ENCODE measurements at regions not wholly inside any gene's neighbourhood (a gene's known extent, or its start where the extent isn't known, plus 50 kb on each side); places are given as distances from the start of the nearest gene placed in this dataset.
"Not testable (repeated sequence)": the region's sequence is repeated elsewhere in the genome, so short reads cannot be mapped to it uniquely, and the experiment has no call there.

GRCh38 chr3:55147406-55147805, 219.5 kb upstream of the LRTM1 start:
- no peak for TF ChIP-seq POLR2AphosphoS5 (IDR thresholded peaks at IDR 0.05)
- TF ChIP-seq POLR2A (IDR thresholded peaks at IDR 0.05): no peak
- TF ChIP-seq CTCF (IDR thresholded peaks at IDR 0.05): no peak
- H3K27me3 ChIP-seq: no peaks in the 10 kb centered on the region
- H3K27ac ChIP-seq: no peak overlapping the region
- intact Hi-C loops (cut with DNase I; ENCODE audit: low total_unique reads): no loop called here
- H3K9me3 ChIP-seq: no peaks in the 10 kb centered on the region
- no peaks in the 10 kb centered on the region for H3K4me1 ChIP-seq
- DNase-seq (ENCODE audit: low spot score in 2 of 2): no peak
- no peaks in the 10 kb centered on the region for H3K36me3 ChIP-seq
- no peak overlapping the region for H3K4me3 ChIP-seq

- Histone ChIP-seq H3K9me3 (no peaks in the 10 kb centered on the region), H3K36me3 (no peaks in the 10 kb centered on the region), H3K27ac (no peak overlapping the region), H3K4me1 (no peaks in the 10 kb centered on the region), H3K27me3 (no peaks in the 10 kb centered on the region), H3K4me3 (no peak overlapping the region)
- intact Hi-C loops (cut with DNase I; ENCODE audit: low total_unique reads): no loop called here
- TF ChIP-seq CTCF (IDR thresholded peaks at IDR 0.05) (no peak), POLR2AphosphoS5 (IDR thresholded peaks at IDR 0.05) (no peak), POLR2A (IDR thresholded peaks at IDR 0.05) (no peak)
- DNase-seq (ENCODE audit: low spot score in 2 of 2): no peak
These were observed 218.4 kb upstream of the LRTM1 start for GRCh38 chr3:55146216-55146615.

GRCh38 chr3:55144015-55144673, 216.3 kb upstream of the LRTM1 start:
- DNase-seq (ENCODE audit: low spot score in 2 of 2): no peak
- H3K4me3 ChIP-seq: no peak overlapping the region
- H3K9me3 ChIP-seq: no peaks in the 10 kb centered on the region
- intact Hi-C loops (cut with DNase I; ENCODE audit: low total_unique reads): no loop called here
- no peak overlapping the region for H3K27ac ChIP-seq
- H3K4me1 ChIP-seq: no peaks in the 10 kb centered on the region
- no peak for TF ChIP-seq CTCF (IDR thresholded peaks at IDR 0.05)
- no peak for TF ChIP-seq POLR2A (IDR thresholded peaks at IDR 0.05)
- H3K36me3 ChIP-seq: no peaks in the 10 kb centered on the region
- no peaks in the 10 kb centered on the region for H3K27me3 ChIP-seq

GRCh38 chr3:55143336-55143735, 215.5 kb upstream of the LRTM1 start:
- Histone ChIP-seq H3K27me3 (no peaks in the 10 kb centered on the region), H3K36me3 (no peaks in the 10 kb centered on the region), H3K4me3 (no peak overlapping the region), H3K9me3 (no peaks in the 10 kb centered on the region), H3K27ac (no peak overlapping the region), H3K4me1 (no peaks in the 10 kb centered on the region)
- TF ChIP-seq POLR2A (IDR thresholded peaks at IDR 0.05): no peak
- no peak for DNase-seq (ENCODE audit: low spot score in 2 of 2)
- intact Hi-C loops (cut with DNase I; ENCODE audit: low total_unique reads): no loop called here

- DNase-seq (ENCODE audit: low spot score in 2 of 2); H3K4me1 ChIP-seq; intact Hi-C loops (cut with DNase I; ENCODE audit: low total_unique reads): not testable (repeated sequence)
These were observed 208.4 kb upstream of the LRTM1 start for GRCh38 chr3:55136291-55136690.

GRCh38 chr3:55128225-55128823, 200.5 kb upstream of the LRTM1 start:
- Histone ChIP-seq H3K36me3 (no peaks in the 10 kb centered on the region), H3K4me3 (no peak overlapping the region), H3K9me3 (no peaks in the 10 kb centered on the region), H3K27me3 (peaks cover 0 to 4% of the 10 kb centered on the region in 2 donors), H3K27ac (no peak overlapping the region), H3K4me1 (no peaks in the 10 kb centered on the region)
- intact Hi-C loops (cut with DNase I; ENCODE audit: low total_unique reads): no loop called here
- DNase-seq (ENCODE audit: low spot score in 2 of 2): no peak
- TF ChIP-seq POLR2AphosphoS5 (IDR thresholded peaks at IDR 0.05) (no peak), CTCF (IDR thresholded peaks at IDR 0.05) (no peak), POLR2A (IDR thresholded peaks at IDR 0.05) (no peak)

More at GRCh38 chr3:55136291-55136690, 208.4 kb upstream of the LRTM1 start:
- not testable (repeated sequence) for H3K4me3 ChIP-seq, H3K27me3 ChIP-seq, H3K9me3 ChIP-seq, H3K36me3 ChIP-seq, H3K27ac ChIP-seq
